HG02938 (cell line): ENCODE measurements at regions not wholly inside any gene's neighbourhood (a gene's known extent, or its start where the extent isn't known, plus 50 kb on each side); places are given as distances from the start of the nearest gene placed in this dataset.
"Not testable (repeated sequence)": the region's sequence is repeated elsewhere in the genome, so short reads cannot be mapped to it uniquely, and the experiment has no call there.

Experiments
- ATAC-seq: cut with Tn5 transposase; IDR thresholded peaks from one replicate; pipeline ENCODE4 v1.9.1; 2021; ENCODE audit warnings: mild to moderate bottlenecking, moderate library complexity; ENCODE audit not compliant: unreplicated experiment

DNA sequence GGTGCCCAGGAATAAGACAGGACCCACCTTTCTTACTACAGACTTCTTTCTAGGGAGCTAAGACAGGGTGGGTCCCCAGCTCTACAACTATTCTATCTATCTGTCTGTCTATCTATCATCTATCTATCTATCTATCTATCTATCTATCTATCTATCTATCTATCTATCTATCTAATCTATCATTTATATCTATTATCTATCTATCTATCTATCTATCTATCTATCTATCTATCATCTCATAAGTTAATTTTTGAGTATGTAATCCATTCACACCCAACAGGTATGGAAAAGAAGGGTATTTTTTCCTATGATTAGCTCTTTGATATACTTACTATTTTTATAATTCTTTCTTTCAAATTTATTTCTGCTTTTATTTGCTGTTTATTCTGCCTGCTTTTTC, 55.9 kb downstream of the BAMBI start:
- no peak for ATAC-seq

GRCh38 chr10:28733647-28734046, 56.3 kb downstream of the BAMBI start:
- no peak for ATAC-seq

DNA sequence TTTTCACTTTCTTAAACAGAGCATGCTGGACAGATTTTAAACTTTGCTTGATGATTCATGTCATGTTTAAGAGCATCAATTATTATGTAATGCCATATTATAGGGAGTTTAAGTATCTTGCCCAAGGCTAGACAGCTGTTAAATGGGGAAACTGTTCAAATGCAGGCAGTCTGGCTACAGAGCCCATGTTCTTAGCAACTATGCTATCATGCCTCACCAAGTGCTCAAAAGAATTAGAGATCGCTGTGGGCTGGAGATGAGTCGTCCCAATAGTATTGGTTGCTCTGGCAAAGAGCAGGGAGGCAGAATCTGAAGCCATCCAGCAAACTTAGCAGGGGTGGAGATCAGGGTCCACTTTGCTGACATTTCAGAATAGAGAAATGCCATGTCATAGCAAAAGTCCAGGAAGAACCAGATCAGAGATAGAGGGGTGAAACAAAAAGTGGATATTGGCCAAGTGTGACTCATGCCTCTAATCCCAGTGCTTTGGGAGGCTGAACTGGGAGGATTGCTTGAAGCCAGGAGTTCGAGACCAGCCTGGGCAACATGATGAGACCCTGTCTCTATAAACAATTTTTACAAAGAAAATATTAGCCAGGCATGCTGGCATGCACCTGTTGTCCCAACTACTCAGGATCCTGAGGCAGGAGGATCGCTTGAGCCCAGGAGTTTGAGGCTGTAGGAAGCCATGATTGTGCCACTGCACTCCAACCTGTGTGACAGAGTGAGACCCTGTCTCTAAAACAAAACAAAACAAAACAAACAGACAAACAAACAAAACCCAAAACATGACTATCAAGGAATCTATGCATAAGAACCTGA, 57.8 kb downstream of the BAMBI start:
- no peak for ATAC-seq

GRCh38 chr10:28737096-28737495, 59.8 kb downstream of the BAMBI start:
- ATAC-seq, result no peak

GRCh38 chr10:28738200-28738599, 60.9 kb downstream of the BAMBI start:
- ATAC-seq, result no peak

- ATAC-seq, result no peak
These were observed 66.3 kb downstream of the BAMBI start for GRCh38 chr10:28743576-28743975.

DNA sequence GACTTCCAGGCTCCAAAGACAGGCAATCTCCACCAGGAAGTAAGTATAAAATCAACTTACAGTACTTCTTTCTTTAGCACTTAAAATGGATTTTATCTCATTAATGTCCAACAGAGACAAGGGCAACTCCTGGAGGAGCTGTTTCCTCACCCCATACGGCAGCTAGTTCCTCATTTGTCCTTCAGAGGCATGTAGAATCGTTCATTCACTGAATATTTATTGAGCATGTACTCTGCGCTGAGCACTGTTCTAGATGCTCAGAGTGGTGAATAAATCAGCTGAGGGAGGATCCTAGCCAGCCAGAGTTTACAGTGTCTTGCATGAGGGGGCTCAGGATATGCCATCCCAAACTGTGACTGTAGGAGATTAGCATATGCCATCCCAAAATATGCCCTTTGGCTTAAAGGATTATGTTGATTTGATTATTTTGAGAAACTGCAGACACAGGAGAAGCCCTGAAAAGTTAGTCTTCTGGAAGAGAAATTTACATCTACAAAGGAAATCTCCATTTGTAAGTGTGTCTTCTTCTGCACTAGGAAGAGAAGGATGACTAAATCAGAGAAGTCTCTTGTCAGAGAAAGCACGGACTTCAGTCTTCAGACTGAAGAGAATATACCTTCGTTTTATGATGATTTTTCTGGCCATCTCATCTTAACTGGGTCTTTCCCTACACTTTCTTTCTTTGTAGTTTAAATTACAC, 66.9 kb downstream of the BAMBI start:
- no peak for ATAC-seq

DNA sequence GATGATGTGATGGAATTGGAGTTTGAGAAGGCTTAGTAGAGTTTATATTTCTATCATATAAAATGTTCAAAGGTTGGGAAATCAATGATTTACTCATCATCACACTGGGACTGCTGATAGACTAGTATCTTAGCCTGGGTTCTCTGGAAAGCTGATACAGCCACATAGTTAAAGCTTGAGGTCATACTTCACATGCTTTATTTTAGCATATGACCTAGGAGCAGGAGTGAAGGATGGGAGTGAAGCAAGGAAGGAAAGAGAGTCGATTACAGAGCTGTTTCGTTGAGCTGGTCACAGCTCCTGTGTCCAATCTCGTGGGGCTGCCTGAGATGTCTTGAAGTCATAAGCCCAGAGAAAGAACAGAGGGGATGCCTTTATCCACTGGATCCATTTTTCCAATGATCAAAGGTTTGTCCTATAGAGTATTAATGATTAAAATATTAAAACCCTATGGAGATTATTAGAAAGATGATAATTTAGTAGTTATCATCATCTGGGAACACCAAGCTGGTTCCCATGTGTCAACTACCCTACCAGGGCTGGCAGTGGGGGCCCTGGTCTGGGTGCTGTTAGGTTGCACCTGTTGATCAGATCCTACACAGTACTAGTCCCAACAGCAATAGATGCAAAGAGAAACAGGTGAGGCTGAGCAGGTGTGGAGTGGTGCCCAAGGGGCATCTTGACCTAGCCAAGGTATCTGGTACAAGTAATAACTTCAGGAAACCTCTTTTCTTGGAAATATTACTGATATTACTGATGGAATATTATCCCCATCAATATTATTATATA, 77.8 kb downstream of the BAMBI start:
- no peak for ATAC-seq

DNA sequence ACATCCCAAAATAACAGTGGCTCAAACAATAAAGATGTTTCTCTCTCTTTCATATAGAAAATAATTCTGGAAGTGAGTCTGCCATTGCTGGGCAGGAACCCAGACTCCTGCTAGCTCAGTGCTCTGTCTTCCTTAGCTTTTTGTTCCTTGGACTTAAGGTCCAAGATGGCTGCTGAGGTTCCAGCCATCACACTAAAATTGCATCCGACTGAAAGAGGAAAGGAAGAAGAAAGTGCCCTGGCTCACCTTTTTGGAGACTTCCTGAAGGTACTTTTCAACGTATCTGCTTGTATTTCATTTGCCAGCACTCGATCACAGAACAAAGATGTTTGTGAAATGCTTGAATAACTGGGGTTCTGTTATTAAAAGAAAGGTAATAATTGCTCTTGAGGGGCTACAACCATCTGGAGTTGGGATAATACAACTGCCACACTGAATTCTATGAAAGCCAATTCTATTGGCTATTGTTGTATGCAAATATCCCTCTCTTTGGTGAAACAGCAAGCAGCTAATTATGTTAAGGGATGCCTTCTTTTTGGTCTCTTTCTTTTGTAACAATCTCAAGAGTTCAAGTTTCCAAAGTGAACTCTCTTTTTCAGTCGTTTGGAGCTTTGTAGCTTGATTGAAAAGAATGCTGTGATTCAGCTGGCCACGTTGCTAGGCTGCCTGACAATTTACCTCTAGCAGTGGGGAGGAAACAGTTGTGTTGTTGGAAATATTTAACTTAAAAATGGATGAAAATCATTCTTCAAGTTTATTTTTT, 83.9 kb downstream of the BAMBI start:
- no peak for ATAC-seq

DNA sequence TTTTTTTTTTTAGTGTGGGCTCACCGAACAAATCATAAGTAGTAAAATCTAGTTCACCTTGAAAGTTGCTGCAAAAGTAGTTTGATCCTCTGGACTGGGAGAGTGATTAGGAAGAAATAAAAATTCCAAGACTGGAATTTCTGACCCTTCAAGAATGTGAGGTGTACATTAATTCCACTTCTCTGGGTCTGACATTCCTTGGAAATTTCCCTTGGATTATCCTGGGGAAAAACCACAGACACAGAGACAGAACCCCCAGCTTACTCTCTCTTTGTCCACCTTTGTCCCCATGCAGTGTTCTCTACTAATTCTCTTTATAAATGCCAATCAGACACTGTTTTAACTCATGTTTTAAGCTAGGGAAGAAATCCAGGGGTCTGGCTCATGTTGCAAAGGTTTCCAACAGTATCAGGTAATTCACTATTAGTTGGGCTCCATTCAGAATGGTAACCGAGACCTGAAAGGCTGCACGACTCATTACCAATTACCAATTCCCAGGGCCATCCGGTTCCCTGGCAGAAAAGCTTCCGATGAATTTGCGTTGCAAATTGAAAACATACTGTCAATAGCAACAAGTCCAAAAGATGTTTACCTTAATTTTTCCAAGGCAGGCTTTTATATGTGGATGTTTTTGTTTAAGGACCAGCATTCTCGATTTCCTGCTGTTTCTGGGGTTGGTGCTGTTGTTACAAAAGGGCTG, 86.3 kb downstream of the BAMBI start:
- no peak for ATAC-seq

DNA sequence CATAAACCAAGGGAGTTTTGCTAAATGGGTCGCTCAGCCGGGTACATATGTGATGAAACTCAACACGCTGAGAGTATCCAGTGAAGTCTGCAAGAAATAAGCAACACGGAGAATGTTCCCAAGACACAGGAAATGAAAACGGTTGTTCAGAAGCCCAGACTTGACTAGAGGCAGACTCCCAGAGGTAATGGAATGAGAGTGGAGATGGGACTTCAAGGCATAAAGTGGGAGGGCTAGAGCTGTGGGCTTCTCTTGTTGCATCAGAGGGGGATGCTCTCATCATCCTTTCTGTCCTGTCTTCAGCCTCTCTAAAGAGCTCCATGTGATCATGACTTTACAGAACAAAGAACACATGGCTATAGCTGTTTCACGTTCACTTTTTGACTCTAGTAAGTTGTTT, 88.3 kb downstream of the BAMBI start:
- ATAC-seq, result no peak

- ATAC-seq, result no peak
These were observed 90.9 kb downstream of the BAMBI start for GRCh38 chr10:28768227-28768626.

DNA sequence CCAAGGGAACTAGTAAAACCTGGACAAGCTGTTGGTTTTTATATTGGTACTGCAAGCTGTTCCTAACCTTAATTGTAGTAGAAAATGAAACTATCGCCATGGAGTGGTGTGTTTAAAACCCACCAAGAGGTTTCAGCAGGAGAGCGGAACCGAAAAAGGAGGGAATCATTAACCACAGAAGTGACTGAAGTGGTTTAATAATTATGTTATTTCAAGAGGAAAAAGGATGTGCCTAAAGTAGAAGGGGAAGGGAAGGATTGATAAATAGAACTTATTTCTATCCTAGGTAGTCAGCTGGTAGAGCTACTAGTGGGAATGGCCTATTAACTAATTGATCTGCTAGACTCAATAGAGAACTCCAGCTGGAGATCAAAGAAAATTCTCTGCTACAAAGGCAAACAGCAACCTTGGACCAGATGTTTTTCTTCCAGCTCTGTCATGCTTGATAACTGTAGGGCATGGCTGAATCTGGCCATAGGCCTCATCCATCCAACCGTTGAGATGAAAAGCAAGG, 91.8 kb downstream of the BAMBI start:
- ATAC-seq, result no peak

DNA sequence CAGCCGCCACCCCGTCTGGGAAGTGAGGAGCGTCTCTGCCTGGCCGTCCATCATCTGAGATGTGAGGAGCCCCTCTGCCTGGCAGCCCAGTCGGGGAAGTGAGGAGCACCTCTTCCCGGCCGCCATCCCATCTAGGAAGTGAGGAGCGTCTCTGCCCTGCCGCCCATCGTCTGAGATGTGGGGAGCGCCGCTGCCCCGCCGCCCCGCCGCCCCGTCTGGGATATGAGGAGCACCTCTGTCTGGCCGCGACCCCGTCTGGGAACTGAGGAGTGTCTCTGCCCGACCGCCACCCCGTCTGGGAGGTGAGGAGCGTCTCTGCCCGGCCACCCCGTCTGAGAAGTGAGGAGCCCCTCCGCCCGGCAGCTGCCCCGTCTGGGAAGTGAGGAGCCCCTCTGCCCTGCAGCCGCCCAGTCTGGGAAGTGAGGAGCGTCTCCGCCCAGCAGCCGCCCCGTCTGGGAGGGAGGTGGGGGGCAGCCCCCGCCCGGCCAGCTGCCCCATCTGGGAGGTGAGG, 94.3 kb downstream of the BAMBI start:
- not testable (repeated sequence) for ATAC-seq

GRCh38 chr10:28774051-28774995, 97.0 kb downstream of the BAMBI start:
- no peak for ATAC-seq

DNA sequence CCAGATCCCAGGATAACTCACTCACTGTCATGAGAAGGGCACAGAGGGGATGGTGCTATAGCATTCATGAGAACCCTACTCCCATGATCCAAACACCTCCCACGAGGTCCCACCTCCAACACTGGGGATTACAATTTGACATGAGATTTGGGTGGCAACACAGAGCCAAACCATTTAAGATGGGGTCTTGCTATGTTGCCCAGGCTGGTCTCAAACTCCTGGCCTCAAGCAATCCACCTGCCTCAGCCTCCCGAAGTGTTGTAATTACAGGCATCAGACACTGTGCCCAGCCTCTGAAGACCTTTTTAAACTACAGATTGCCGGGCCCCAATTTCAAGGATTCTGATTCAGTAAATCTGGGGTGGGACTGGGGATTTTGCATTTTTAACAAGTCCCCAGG, 98.5 kb downstream of the BAMBI start:
- no peak for ATAC-seq

- ATAC-seq, result no peak
These were observed 99.2 kb downstream of the BAMBI start for GRCh38 chr10:28776519-28776918.

GRCh38 chr10:28777911-28778310, 100.6 kb downstream of the BAMBI start:
- ATAC-seq, result no peak

DNA sequence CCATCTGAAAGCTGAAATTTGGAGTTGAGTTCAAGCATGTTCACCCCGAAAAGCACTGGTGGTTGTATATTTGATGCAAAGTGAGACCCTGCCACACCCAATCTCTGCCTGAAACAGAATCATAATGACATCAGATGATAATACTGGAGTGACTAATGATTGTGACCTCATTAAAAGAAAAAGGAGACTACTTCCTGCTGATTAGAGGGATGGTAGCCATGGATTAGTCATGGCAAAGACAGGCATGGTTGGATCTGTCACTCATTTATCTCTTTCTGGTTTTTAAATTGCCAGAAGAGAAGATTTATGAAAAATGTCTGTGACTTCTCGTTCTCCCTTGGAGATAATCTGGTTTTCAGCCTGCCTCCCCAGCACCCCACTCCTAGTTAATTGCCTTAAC, 101.2 kb downstream of the BAMBI start:
- no peak for ATAC-seq
